ENCODE measurements at regions not wholly inside any gene's neighbourhood (a gene's known extent, or its start where the extent isn't known, plus 50 kb on each side); places are given as distances from the start of the nearest gene placed in this dataset.

- DNase-seq (ENCODE audit: low spot score) (no peak), ATAC-seq (no peak)
- Mint-ChIP-seq H3K36me3 (no peaks in the 10 kb centered on the region), H3K27ac (no peak overlapping the region), H3K4me1 (no peaks in the 10 kb centered on the region), H3K4me3 (no peak overlapping the region), H3K27me3 (ENCODE audit: low read depth) (no peaks in the 10 kb centered on the region), H3K9me3 (peaks cover 22% of the 10 kb centered on the region)
- ChIA-PET CTCF (no interaction called here), POLR2A (no interaction called here)
- TF ChIP-seq PRRX2 (CRISPR knock-in tag; IDR thresholded peaks at IDR 0.05), result no peak
- TF ChIP-seq USF2 (CRISPR knock-in tag; IDR thresholded peaks at IDR 0.05), result no peak
These were observed 312.5 kb downstream of the C3orf38 start for GRCh38 chr3:88462230-88462629.

- peak; percentile 77 for ATAC-seq
- no peaks in the 10 kb centered on the region for H3K36me3 Mint-ChIP-seq
- H3K4me3 Mint-ChIP-seq, result no peak overlapping the region
- no peak overlapping the region for H3K27ac Mint-ChIP-seq
- ChIA-PET CTCF (interaction anchor here (1.0 kb wide), 1 partner anchor 248 kb away, joined by 3 read pairs; no protein-coding TSS in a partner anchor), POLR2A (no interaction called here)
- DNase-seq (ENCODE audit: low spot score), result peak; percentile 15
- H3K4me1 Mint-ChIP-seq, result no peaks in the 10 kb centered on the region
- H3K9me3 Mint-ChIP-seq, result peaks cover 30% of the 10 kb centered on the region
- H3K27me3 Mint-ChIP-seq (ENCODE audit: low read depth), result no peaks in the 10 kb centered on the region
- TF ChIP-seq FOXP1 (CRISPR knock-in tag; IDR thresholded peaks at IDR 0.05; ENCODE audit: borderline replicate concordance) (no peak), ELF4 (CRISPR knock-in tag; IDR thresholded peaks at IDR 0.05; ENCODE audit: low read depth) (no peak), IRF2 (CRISPR knock-in tag; IDR thresholded peaks at IDR 0.05; ENCODE audit: borderline replicate concordance, low read depth) (no peak), FOXK1 (CRISPR knock-in tag; IDR thresholded peaks at IDR 0.05) (no peak), PRDM15 (CRISPR knock-in tag; IDR thresholded peaks at IDR 0.05) (no peak)
These were observed 317.4 kb downstream of the C3orf38 start for GRCh38 chr3:88467191-88467590.

GRCh38 chr3:88469216-88469615, 319.5 kb downstream of the C3orf38 start:
- H3K36me3 Mint-ChIP-seq, result peaks cover 5% of the 10 kb centered on the region; the same call in 1 of the 2 replicates
- H3K4me3 Mint-ChIP-seq, result no peak overlapping the region
- no peak overlapping the region for H3K27ac Mint-ChIP-seq
- CTCF ChIA-PET, result no interaction called here
- TF ChIP-seq ZBTB21 (CRISPR knock-in tag; IDR thresholded peaks at IDR 0.05; ENCODE audit: borderline replicate concordance), result no peak
- H3K4me1 Mint-ChIP-seq, result no peaks in the 10 kb centered on the region
- no peak for DNase-seq (ENCODE audit: low spot score)
- POLR2A ChIA-PET, result no interaction called here
- no peaks in the 10 kb centered on the region for H3K27me3 Mint-ChIP-seq (ENCODE audit: low read depth)
- H3K9me3 Mint-ChIP-seq, result peaks cover 33% of the 10 kb centered on the region
- no peak for ATAC-seq

- no peak for DNase-seq (ENCODE audit: low spot score)
- no peak overlapping the region for H3K4me3 Mint-ChIP-seq
- ChIA-PET CTCF (no interaction called here), POLR2A (no interaction called here)
- H3K27ac Mint-ChIP-seq, result no peak overlapping the region
- no peaks in the 10 kb centered on the region for H3K27me3 Mint-ChIP-seq (ENCODE audit: low read depth)
- no peak for ATAC-seq
- peaks cover 4% of the 10 kb centered on the region; the same call in 1 of the 2 replicates for H3K36me3 Mint-ChIP-seq
- H3K9me3 Mint-ChIP-seq, result peaks cover 11% of the 10 kb centered on the region
- no peaks in the 10 kb centered on the region for H3K4me1 Mint-ChIP-seq
- TF ChIP-seq E2F4 (CRISPR knock-in tag; IDR thresholded peaks at IDR 0.05; ENCODE audit: borderline replicate concordance, low read depth) (no peak), USF1 (CRISPR knock-in tag; IDR thresholded peaks at IDR 0.05) (no peak), ZNF416 (CRISPR knock-in tag; IDR thresholded peaks at IDR 0.05) (no peak), JAZF1 (CRISPR knock-in tag; IDR thresholded peaks at IDR 0.05) (no peak), ZMAT4 (CRISPR knock-in tag; IDR thresholded peaks at IDR 0.05) (no peak), ESRRA (CRISPR knock-in tag; IDR thresholded peaks at IDR 0.05; ENCODE audit: borderline replicate concordance) (no peak), NR2C2 (CRISPR knock-in tag; IDR thresholded peaks at IDR 0.05) (no peak), KAT7 (CRISPR knock-in tag; IDR thresholded peaks at IDR 0.05; ENCODE audit: borderline replicate concordance) (no peak), HMGA2 (CRISPR knock-in tag; IDR thresholded peaks at IDR 0.05) (no peak), CDX4 (CRISPR knock-in tag; IDR thresholded peaks at IDR 0.05; ENCODE audit: borderline replicate concordance) (no peak), PRRX2 (CRISPR knock-in tag; IDR thresholded peaks at IDR 0.05) (no peak), ZNF281 (CRISPR knock-in tag; IDR thresholded peaks at IDR 0.05) (no peak), TEAD1 (CRISPR knock-in tag; IDR thresholded peaks at IDR 0.05) (no peak)
These were observed 328.7 kb downstream of the C3orf38 start for GRCh38 chr3:88478460-88478859.

Measured in WTC11 (cell line).